PC-9 (cell line): ENCODE measurements at regions not wholly inside any gene's neighbourhood (a gene's known extent, or its start where the extent isn't known, plus 50 kb on each side); places are given as distances from the start of the nearest gene placed in this dataset.

Experiments used
- BruUV-seq: library from RNA; stranded (reverse); fragments of 400-500 nt; replicated peaks from 2 replicates; lab custom pipeline; 2021; lab: Mats Ljungman, UMichigan
- CTCF ChIA-PET: fragments of 300-600 bp; sonication (Branson Sonifier 250); formaldehyde crosslinking; loops from one replicate; lab custom pipeline; 2022; ENCODE audit warnings: antibody characterized with exemption; lab: Charles Lee
- POLR2A ChIA-PET: fragments of 300-600 bp; sonication (Branson Sonifier 250); formaldehyde crosslinking; loops from one replicate; lab custom pipeline; 2022; ENCODE audit warnings: antibody characterized with exemption; ENCODE audit not compliant: unreplicated experiment; lab: Charles Lee
- DNase-seq, 2 experiments: peaks; one replicate each; pipeline versions ENCODE4 v3.0.0 to v3.0.0-alpha.2; 2015 to 2022; ENCODE audit warnings: mixed read lengths in 1 of 2
- H2AFZ ChIP-seq: fragments of 200-600 bp; sonication (generic); 2 replicates; pipeline ENCODE4 v1.8.1; 2017; ENCODE audit warnings: antibody characterized with exemption
- H3F3A ChIP-seq: fragments of 200-600 bp; sonication (generic); 2 replicates; pipeline ENCODE4 v1.8.1; 2017; ENCODE audit warnings: antibody characterized with exemption, mild to moderate bottlenecking, low read depth; ENCODE audit not compliant: insufficient read depth
- H3K27ac ChIP-seq: fragments of 200-600 bp; sonication (generic); 2 replicates; pipeline ENCODE4 v1.6.1; 2016; ENCODE audit warnings: mixed run types
- H3K27me3 ChIP-seq: fragments of 200-600 bp; sonication (generic); 2 replicates; pipeline ENCODE4 v1.6.1; 2016; ENCODE audit warnings: low read depth, mixed run types; ENCODE audit not compliant: insufficient read depth
- H3K36me3 ChIP-seq: fragments of 200-600 bp; sonication (generic); 2 replicates; pipeline ENCODE4 v1.6.1; 2016; ENCODE audit warnings: low read depth, mixed run types
- H3K4me1 ChIP-seq: fragments of 200-600 bp; sonication (generic); replicated peaks from 2 replicates; pipeline ENCODE4 v1.6.1; 2016; ENCODE audit warnings: mixed run types; ENCODE audit not compliant: insufficient read depth
- H3K4me2 ChIP-seq: fragments of 200-600 bp; sonication (generic); 2 replicates; pipeline ENCODE4 v1.6.1; 2017; ENCODE audit warnings: mixed run types
- H3K4me3 ChIP-seq: fragments of 200-600 bp; sonication (generic); 2 replicates; pipeline ENCODE4 v1.6.1; 2016; ENCODE audit warnings: mixed run types
- H3K79me2 ChIP-seq: fragments of 200-600 bp; sonication (generic); 2 replicates; pipeline ENCODE4 v1.6.1; 2017; ENCODE audit warnings: low read depth, mixed run types
- H3K9me2 ChIP-seq: fragments of 200-600 bp; sonication (generic); 2 replicates; pipeline ENCODE4 v1.8.1; 2017; ENCODE audit warnings: mild to moderate bottlenecking; ENCODE audit not compliant: insufficient read depth
- H3K9me3 ChIP-seq: fragments of 200-600 bp; sonication (generic); 2 replicates; pipeline ENCODE4 v1.8.1; 2016; ENCODE audit warnings: low read depth; ENCODE audit not compliant: insufficient read depth
- H4K20me1 ChIP-seq: fragments of 200-600 bp; sonication (generic); 2 replicates; pipeline ENCODE4 v1.8.1; 2017; ENCODE audit not compliant: insufficient read depth
- CTCF ChIP-seq: fragments of 200-600 bp; sonication (generic); conservative IDR thresholded peaks from 2 replicates; pipeline ENCODE4 v1.6.1; 2017; ENCODE audit warnings: mixed run types, antibody characterized with exemption, mild to moderate bottlenecking, moderate library complexity
- EZH2 ChIP-seq: fragments of 200-600 bp; sonication (generic); IDR thresholded peaks from 2 replicates; pipeline ENCODE4 v1.8.0; 2017; ENCODE audit warnings: antibody characterized with exemption, low read depth
- intact Hi-C: fragments of 100-400 bp; cut with micrococcal nuclease; formaldehyde crosslinking; loops from one replicate; pipeline ENCODE4 v1.10.0; 2022; ENCODE audit not compliant: unreplicated experiment

DNA sequence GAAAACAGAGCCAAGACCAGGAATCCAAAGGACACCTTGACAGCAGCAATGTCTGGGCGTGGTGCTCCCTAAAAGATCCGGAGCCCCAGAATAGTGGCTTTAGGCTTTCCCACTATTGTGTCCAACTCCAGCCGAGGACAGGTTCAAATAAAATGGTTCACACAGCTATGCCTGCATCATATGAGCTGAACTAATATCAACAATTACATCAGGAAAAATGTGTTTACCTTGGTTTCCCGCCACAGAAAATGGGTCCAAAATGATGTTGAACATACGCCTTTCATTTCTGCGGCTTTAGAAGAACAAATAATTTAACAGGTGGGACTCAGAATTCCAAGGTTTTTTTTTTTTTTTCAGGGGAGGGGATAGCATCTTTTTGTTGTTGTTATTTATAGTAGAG is 93.6 kb downstream of the OSR1 start:
- H3K9me2 ChIP-seq: no peaks in the 10 kb centered on the region

DNA sequence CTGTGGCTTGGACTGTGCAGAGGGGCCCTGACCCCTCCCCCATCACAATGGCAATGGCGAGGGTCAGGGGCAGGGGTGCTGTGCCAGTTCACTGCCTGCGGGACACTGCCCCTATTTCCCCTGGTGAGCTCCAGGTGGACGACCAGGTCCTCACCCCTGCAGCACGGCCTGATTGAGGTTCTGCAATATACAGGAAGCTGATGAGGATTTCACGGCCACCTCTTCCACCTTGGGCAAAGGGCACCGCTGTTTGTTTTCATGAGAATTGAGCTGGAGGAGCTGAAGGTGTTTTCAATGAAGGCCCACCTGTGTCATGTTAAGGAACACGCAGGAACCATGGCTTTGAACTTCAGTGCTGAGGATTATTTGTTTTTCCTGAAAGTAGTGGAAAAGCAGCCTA is 96.3 kb downstream of the OSR1 start:
- DNase-seq: no peak
- H3F3A ChIP-seq: peaks cover under 1% of the 10 kb centered on the region
- POLR2A ChIA-PET: no interaction called here
- no TSS peak for BruUV-seq
- H3K4me1 ChIP-seq: peaks cover 1% of the 10 kb centered on the region
- H3K27ac ChIP-seq: no peak overlapping the region
- CTCF ChIA-PET: no interaction called here
- H4K20me1 ChIP-seq: no peaks in the 10 kb centered on the region
- 0 out of 2 replicates have a peak, but pooled peaks cover 9% of the 10 kb centered on the region for H3K9me3 ChIP-seq
- H3K27me3 ChIP-seq: no peaks in the 10 kb centered on the region
- no peaks in the 10 kb centered on the region for H3K9me2 ChIP-seq
- H3K4me3 ChIP-seq: no peak overlapping the region
- H3K79me2 ChIP-seq: no peaks in the 10 kb centered on the region
- intact Hi-C loops: no loop called here
- H3K36me3 ChIP-seq: no peaks in the 10 kb centered on the region
- no peak overlapping the region for H2AFZ ChIP-seq
- TF ChIP-seq CTCF (no peak), EZH2 (no peak)
- H3K4me2 ChIP-seq: no peak overlapping the region

More for the DNA sequence above, 93.6 kb downstream of the OSR1 start:
- Histone ChIP-seq H3K4me3 (no peak overlapping the region), H3K79me2 (no peaks in the 10 kb centered on the region), H3F3A (no peaks in the 10 kb centered on the region), H2AFZ (no peak overlapping the region), H3K9me3 (no peaks in the 10 kb centered on the region), H4K20me1 (no peaks in the 10 kb centered on the region), H3K4me2 (no peak overlapping the region), H3K27me3 (no peaks in the 10 kb centered on the region), H3K36me3 (no peaks in the 10 kb centered on the region), H3K4me1 (no peaks in the 10 kb centered on the region), H3K27ac (no peak overlapping the region)
- CTCF ChIA-PET: no interaction called here
- POLR2A ChIA-PET: no interaction called here
- no peak for TF ChIP-seq EZH2
- no peak for TF ChIP-seq CTCF
- no TSS peak for BruUV-seq
- intact Hi-C loops: no loop called here
- DNase-seq: no peak

DNA sequence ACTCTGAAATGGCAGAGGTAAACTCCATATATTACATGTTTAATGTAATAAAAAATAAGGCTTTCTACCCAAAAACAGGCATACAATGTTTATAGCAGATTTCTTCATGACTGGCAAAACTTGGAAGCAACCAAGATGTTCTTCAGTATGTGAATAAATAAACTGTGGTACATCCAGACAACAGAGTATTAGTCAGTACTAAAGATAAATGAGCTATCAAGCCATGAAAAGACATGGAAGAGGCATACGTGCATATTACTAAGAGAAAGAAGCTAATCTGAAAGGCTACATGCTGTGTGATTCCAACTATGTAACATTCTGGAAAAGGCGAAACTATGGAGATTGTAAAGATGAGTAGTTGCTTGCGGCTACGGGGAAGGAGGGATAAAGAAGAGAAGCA is 97.4 kb downstream of the OSR1 start:
- BruUV-seq: no TSS peak
- intact Hi-C loops: no loop called here
- Histone ChIP-seq H4K20me1 (no peaks in the 10 kb centered on the region), H3K79me2 (no peaks in the 10 kb centered on the region), H3K27me3 (no peaks in the 10 kb centered on the region), H3K9me2 (no peaks in the 10 kb centered on the region), H3K9me3 (0 out of 2 replicates have a peak, but pooled peaks cover 9% of the 10 kb centered on the region), H3K4me1 (peaks cover 12% of the 10 kb centered on the region), H2AFZ (no peak overlapping the region), H3F3A (peaks cover 12% of the 10 kb centered on the region), H3K27ac (no peak overlapping the region), H3K36me3 (no peaks in the 10 kb centered on the region), H3K4me2 (no peak overlapping the region), H3K4me3 (no peak overlapping the region)
- POLR2A ChIA-PET: no interaction called here
- CTCF ChIA-PET: no interaction called here
- TF ChIP-seq CTCF (no peak), EZH2 (no peak)
- no peak for DNase-seq
